Neuron (in vitro differentiated cells): ENCODE measurements at regions not wholly inside any gene's neighbourhood (a gene's known extent, or its start where the extent isn't known, plus 50 kb on each side); places are given as distances from the start of the nearest gene placed in this dataset.

Source experiments
- H2AFZ ChIP-seq: one replicate; pipeline ENCODE4 v1.6.1; 2013; ENCODE audit warnings: low read depth, mild to moderate bottlenecking, inconsistent platforms, low read length, moderate library complexity
- H3K27me3 ChIP-seq: one replicate; pipeline ENCODE4 v1.6.1; 2013; ENCODE audit warnings: low read length; ENCODE audit not compliant: insufficient read depth
- H3K36me3 ChIP-seq: one replicate; pipeline ENCODE4 v1.6.1; 2013; ENCODE audit warnings: low read length; ENCODE audit not compliant: insufficient read depth
- H3K4me1 ChIP-seq: one replicate; pipeline ENCODE4 v1.6.1; 2013; ENCODE audit warnings: low read length; ENCODE audit not compliant: insufficient read depth
- H3K4me3 ChIP-seq: 2 replicates; pipeline ENCODE4 v1.5.1; 2013; ENCODE audit warnings: mild to moderate bottlenecking, low read length, moderate library complexity
- H3K9me3 ChIP-seq: one replicate; pipeline ENCODE4 v1.6.1; 2013; ENCODE audit warnings: low read length

DNA sequence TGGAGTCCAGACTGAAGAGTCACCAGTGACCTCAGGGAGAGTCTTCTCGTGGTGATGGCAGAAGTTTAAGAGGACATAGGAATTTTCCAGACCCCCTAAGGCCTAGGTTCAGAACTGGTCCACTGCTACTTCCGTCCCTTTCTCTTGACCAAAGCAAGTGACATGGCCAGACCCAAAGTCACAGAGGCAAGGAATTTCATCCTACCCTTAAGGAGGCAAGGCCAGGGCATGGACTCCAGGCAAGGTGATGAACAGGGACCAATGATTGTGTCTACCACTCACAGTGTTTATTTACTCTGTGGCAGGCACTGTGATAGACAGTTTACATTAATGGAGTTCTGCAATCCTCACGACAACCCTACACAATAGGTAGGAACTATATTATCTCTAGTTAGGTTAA, 265.1 kb downstream of the GLI2 start:
- H2AFZ ChIP-seq = no peak overlapping the region
- H3K4me3 ChIP-seq = no peak overlapping the region
- no peaks in the 10 kb centered on the region for H3K36me3 ChIP-seq
- peaks cover 3% of the 10 kb centered on the region for H3K27me3 ChIP-seq
- no peaks in the 10 kb centered on the region for H3K9me3 ChIP-seq
- H3K4me1 ChIP-seq = no peaks in the 10 kb centered on the region

DNA sequence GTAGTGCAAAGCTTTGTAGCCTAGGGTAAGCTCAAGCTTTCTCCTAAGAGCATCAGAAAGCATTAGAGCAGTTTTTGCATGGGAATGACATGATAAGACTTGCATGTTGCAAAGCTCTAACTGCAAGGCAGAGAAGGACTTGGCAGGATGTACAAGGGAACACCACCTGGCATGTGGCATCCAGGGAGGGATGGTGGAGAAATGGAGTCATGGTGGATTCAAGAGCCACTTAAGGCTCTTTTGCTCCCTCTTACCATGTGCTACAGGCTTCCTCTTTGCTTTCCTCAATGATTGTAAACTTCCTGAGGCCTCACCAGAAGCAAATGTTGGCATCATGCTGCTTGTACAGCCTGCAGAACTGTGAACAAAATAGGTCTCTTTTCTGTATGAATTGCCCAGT, 266.0 kb downstream of the GLI2 start:
- H3K4me1 ChIP-seq = no peaks in the 10 kb centered on the region
- no peak overlapping the region for H2AFZ ChIP-seq
- H3K27me3 ChIP-seq = peaks cover 3% of the 10 kb centered on the region
- H3K4me3 ChIP-seq = no peak overlapping the region
- no peaks in the 10 kb centered on the region for H3K9me3 ChIP-seq
- H3K36me3 ChIP-seq = no peaks in the 10 kb centered on the region

DNA sequence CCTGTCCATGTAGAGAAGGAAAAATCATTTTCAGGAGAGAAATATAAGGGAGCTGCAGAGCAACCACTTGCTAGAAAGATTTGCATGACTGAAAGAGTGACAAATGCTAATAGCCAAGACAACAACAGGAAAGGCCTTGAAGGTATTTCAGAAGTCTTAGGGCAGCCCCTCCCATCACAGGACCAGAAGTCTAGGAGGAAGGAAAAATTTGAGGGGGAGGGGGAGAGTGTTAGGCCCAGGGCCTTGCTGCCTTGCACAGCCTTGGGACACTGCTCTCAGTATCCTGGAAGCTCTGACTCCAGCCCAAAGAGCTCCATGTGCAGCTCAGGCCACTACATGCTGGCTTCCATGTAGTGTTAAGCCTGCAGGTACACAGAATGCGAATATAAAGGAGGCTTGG, 266.9 kb downstream of the GLI2 start:
- no peaks in the 10 kb centered on the region for H3K36me3 ChIP-seq
- H3K27me3 ChIP-seq = peaks cover 3% of the 10 kb centered on the region
- no peak overlapping the region for H2AFZ ChIP-seq
- no peaks in the 10 kb centered on the region for H3K4me1 ChIP-seq
- H3K9me3 ChIP-seq = no peaks in the 10 kb centered on the region
- no peak overlapping the region for H3K4me3 ChIP-seq

DNA sequence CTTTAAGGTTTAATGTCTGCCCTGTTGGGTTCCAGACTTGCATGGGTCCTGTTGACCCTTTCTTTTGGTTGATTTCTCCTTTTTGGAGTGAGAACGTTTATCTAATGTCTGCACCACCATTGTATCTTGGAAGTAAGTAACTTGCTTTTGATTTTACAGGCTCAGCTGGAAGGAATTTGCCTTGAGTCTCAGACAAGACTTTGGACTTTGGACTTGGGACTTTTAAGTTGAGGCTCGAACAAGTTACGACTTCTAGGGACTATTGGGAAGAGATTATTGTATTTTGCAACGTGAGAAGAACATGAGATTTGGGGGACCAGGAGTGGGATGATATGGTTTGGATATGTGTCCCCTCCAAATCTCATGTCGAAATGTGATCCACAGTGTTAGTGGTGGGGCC, 267.7 kb downstream of the GLI2 start:
- Histone ChIP-seq H2AFZ (no peak overlapping the region), H3K36me3 (no peaks in the 10 kb centered on the region), H3K9me3 (no peaks in the 10 kb centered on the region), H3K27me3 (peaks cover 4% of the 10 kb centered on the region), H3K4me1 (no peaks in the 10 kb centered on the region), H3K4me3 (no peak overlapping the region)

DNA sequence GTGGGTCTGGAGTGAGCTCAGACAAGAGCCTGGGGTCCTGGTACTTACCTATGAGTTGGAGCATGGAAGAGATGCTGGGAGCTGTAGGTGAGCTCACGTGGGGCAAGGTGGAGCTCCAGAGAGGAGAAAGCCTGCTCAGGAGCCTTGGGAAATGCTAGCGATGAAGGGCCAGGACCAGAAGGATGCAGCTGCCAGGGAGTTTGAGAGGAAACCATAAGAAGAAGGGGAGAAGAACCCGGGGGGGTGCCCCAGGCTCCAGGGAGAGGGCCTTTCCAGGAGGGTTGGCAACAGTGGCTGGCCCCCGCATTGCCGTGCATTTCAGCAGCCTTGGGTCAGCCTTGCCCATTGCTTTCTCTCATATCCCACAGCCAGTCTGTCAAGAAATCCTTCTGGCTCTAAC, 268.7 kb downstream of the GLI2 start:
- Histone ChIP-seq H3K4me1 (no peaks in the 10 kb centered on the region), H3K9me3 (no peaks in the 10 kb centered on the region), H3K27me3 (peaks cover 6% of the 10 kb centered on the region), H3K36me3 (no peaks in the 10 kb centered on the region), H3K4me3 (no peak overlapping the region), H2AFZ (no peak overlapping the region)

DNA sequence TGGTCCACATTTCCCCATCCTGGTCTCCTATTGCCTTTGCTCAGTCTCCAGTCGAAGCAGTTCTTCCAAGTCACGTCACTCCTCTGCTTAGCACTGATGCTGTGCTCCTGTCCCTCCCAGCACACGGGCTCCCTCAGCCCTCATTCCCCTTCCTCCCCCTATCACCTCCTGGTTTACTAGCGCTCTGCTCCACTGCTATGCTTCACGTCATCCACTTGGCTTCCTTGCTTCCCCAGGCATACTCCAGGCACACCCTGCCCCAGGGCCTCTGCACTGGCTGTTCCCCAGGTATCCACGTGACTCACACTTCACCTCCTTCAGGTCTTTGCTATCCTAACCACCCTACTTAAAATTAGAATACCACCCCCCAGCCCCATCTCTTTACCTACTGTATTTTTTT, 269.3 kb downstream of the GLI2 start:
- peaks cover 6% of the 10 kb centered on the region for H3K27me3 ChIP-seq
- no peak overlapping the region for H2AFZ ChIP-seq
- H3K4me3 ChIP-seq = no peak overlapping the region
- no peaks in the 10 kb centered on the region for H3K4me1 ChIP-seq
- H3K36me3 ChIP-seq = no peaks in the 10 kb centered on the region
- no peaks in the 10 kb centered on the region for H3K9me3 ChIP-seq

DNA sequence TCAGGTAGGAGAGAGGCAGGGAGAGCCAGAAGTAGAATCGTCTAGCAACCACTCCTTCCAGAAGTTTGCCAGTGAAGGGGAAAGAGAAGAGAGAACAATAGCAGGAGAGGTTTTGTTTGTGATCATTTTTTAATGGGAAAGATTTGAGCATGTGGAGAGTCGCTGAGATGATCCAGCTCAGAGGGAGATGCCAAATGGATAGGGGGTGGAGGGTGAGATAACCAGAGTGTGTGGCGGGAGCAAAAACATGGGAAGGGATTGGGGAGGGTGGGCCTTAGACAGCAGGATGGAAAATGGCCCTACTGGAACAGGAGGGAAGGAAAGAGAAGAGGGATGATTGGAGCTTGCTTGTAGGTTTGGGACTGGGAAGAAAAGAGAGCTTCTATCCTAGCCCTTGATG, 269.8 kb downstream of the GLI2 start:
- H2AFZ ChIP-seq = no peak overlapping the region
- H3K9me3 ChIP-seq = no peaks in the 10 kb centered on the region
- H3K27me3 ChIP-seq = peaks cover 6% of the 10 kb centered on the region
- no peak overlapping the region for H3K4me3 ChIP-seq
- H3K36me3 ChIP-seq = no peaks in the 10 kb centered on the region
- H3K4me1 ChIP-seq = no peaks in the 10 kb centered on the region

DNA sequence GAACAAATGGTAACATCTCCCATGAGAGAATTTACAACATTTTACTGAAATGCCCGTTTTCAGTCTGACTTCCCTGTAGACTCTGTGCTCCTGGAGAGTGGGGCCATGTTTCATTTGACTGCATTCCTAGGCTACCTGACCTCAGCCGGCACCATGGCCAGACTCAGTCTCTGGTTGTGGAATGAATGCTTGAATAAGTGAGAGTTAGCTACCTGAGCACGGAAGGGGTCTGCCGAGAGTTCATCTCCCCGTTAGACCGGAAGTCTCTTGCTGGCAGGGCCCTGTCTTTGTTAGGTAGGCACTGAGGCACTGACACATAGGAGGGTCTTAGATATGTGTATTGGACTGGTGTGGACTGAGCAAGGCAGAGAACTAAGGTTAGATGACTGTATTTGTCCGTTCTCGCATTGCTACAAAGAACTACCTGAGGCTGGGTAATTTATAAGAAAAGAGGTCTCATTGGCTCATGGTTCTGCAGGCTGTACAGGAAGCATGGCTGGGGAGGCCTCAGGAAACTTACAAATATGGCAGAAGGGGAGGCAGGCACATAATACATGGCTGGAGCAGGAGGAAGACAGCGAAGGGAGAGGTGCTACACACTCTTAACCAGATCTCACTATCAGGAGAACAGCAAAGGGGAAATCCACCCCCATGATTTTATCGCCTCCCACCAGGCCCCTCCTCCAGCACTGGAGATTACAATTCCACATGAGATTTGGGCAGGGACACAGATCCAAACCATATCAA, 271.2 kb downstream of the GLI2 start:
- H3K4me3 ChIP-seq = no peak overlapping the region
- H3K9me3 ChIP-seq = no peaks in the 10 kb centered on the region
- H3K27me3 ChIP-seq = peaks cover 3% of the 10 kb centered on the region
- no peak overlapping the region for H2AFZ ChIP-seq
- H3K36me3 ChIP-seq = no peaks in the 10 kb centered on the region
- no peaks in the 10 kb centered on the region for H3K4me1 ChIP-seq

DNA sequence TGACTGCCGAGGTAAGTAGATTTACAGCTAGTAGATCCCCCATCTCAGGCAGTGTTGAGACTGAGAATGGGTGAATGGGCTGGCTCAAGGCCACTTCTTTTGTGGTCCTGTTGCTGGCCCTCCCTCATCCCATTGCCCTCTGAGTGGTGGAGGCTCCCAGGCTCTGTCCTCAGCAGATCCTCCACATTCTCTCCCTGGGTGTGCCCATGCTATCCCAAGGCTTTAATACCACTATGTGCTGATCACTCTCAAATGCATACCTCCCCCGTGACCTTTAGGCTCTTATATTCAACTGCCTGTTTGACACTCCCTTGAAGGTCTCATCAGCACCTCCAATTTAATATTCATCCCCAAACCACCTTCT, 271.8 kb downstream of the GLI2 start:
- no peaks in the 10 kb centered on the region for H3K36me3 ChIP-seq
- H2AFZ ChIP-seq = no peak overlapping the region
- peaks cover 3% of the 10 kb centered on the region for H3K27me3 ChIP-seq
- H3K9me3 ChIP-seq = no peaks in the 10 kb centered on the region
- no peak overlapping the region for H3K4me3 ChIP-seq
- H3K4me1 ChIP-seq = no peaks in the 10 kb centered on the region

DNA sequence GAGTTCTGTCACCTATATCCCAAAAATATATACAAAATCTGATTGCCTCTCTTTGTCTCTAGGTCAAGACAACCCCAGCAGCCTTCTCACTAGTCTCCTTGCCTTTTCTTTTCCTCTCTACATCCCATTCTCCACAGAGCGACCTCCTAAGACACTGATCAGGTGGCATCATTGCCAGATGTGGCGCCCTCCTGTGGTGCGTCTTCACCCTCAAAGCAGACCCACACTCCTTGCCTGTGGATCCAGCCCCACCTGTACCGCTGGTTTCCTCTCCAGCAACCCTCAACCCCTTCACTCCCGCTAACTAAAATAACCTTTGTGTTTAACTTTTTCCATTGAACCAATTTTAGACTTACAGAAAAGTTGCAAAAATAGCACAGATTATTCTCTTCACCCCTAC, 273.3 kb downstream of the GLI2 start:
- no peaks in the 10 kb centered on the region for H3K4me1 ChIP-seq

DNA sequence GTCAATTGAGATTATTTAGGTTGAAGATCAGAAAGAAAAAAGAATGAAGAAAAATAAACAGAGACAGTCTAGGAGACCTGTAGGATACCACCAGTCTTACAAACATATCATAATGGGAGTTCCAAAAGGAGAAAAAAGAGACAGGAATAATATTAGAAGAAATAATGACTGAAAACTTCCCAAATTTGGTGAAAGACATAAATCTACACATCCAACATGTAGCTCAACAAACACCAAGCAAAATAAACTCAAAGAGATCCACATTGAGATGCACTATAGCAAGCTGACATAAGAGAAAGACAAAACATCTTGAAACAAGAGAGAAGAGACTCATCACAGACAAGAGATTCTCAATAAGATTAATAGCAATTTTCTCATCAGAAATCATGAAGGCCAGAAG, 274.0 kb downstream of the TFCP2L1 start:
- Histone ChIP-seq H3K4me3 (no peak overlapping the region), H3K9me3 (no peaks in the 10 kb centered on the region), H3K27me3 (peaks cover 3% of the 10 kb centered on the region), H3K36me3 (no peaks in the 10 kb centered on the region), H3K4me1 (no peaks in the 10 kb centered on the region), H2AFZ (no peak overlapping the region)

More for the DNA sequence above, 273.3 kb downstream of the GLI2 start:
- H2AFZ ChIP-seq = no peak overlapping the region
- peaks cover 3% of the 10 kb centered on the region for H3K27me3 ChIP-seq
- H3K36me3 ChIP-seq = no peaks in the 10 kb centered on the region
- no peaks in the 10 kb centered on the region for H3K9me3 ChIP-seq
- no peak overlapping the region for H3K4me3 ChIP-seq

DNA sequence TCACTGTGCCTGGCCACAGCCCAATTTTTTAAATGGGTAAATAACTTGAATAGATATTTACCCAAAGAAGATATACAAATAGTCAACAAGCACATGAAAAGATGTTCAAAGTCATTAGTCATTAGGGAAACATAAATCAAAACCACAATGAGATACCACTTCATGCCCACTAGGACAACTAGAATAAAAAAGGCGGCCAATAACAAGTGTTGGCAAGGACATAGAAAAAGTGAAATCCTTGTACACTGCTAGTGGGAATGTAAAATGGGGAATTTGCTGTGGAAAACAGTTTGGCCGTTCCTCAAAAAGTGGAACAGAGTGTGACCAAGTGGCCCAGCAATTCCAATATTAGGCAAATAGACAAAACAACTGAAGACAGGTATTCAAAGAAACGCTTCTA, 270.1 kb downstream of the TFCP2L1 start:
- Histone ChIP-seq H3K4me1 (peaks cover 4% of the 10 kb centered on the region), H3K9me3 (no peaks in the 10 kb centered on the region), H3K27me3 (no peaks in the 10 kb centered on the region), H3K36me3 (no peaks in the 10 kb centered on the region), H3K4me3 (no peak overlapping the region), H2AFZ (no peak overlapping the region)

DNA sequence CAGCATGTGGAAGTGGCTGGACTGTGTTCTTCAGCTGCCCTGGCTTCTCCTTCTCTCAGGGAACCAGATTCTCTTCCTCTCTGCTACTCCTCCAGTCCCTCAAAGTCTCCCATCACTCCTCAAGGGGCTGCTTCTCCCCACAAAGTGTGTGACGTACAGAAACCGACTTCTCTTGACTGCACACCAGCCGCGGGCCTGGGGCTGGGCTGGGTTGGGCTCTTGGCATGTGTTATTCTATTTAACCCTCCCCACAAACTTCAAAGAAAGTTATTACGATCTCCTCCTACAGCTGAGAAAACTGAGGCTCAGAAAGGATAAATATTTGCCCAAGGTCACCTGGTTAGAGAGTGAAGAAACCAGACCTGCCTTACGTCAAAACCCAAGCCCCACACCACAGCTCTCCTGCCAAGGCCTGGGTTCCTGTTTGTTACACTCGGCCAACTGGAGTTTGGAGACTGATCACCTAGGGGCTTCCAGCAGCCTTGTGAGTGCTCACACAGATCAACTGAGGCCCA, 269.0 kb downstream of the TFCP2L1 start:
- Histone ChIP-seq H3K9me3 (no peaks in the 10 kb centered on the region), H3K36me3 (no peaks in the 10 kb centered on the region), H3K4me3 (no peak overlapping the region), H3K27me3 (no peaks in the 10 kb centered on the region), H2AFZ (no peak overlapping the region), H3K4me1 (peaks cover 4% of the 10 kb centered on the region)

DNA sequence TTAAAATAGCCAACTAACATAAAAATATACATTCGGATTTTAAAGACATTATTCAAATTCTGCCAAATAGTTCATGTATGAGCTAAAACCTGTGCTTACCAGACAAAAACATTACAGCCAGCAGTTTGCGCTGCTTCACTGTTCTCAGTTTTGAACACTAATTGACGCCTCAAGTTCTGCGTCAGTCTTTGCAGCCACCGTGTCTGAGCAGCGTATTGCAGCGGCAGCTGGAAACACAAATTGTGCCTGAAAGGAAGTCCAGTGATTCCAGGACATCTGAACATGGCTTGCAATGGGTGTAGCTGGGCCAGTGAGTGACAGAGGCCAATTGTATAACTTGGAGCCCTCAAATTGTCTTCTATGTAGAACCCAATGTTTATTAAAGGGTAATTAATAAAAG, 267.6 kb downstream of the TFCP2L1 start:
- Histone ChIP-seq H3K36me3 (no peaks in the 10 kb centered on the region), H2AFZ (no peak overlapping the region), H3K9me3 (no peaks in the 10 kb centered on the region), H3K27me3 (no peaks in the 10 kb centered on the region), H3K4me1 (peaks cover 4% of the 10 kb centered on the region), H3K4me3 (no peak overlapping the region)
